ENCODE measurements at regions not wholly inside any gene's neighbourhood (a gene's known extent, or its start where the extent isn't known, plus 50 kb on each side); places are given as distances from the start of the nearest gene placed in this dataset.

- Histone ChIP-seq H3K9me3 (replicated peaks; ENCODE audit: control insufficient read depth, insufficient read depth, low read length) (no peaks in the 10 kb centered on the region), H3K27ac (ENCODE audit: control insufficient read depth, insufficient read depth) (no peak overlapping the region), H4K20me1 (ENCODE audit: control insufficient read depth, insufficient read depth) (no peaks in the 10 kb centered on the region), H3K4me2 (ENCODE audit: control insufficient read depth, insufficient read depth) (no peak overlapping the region), H3K36me3 (ENCODE audit: control insufficient read depth in 2 of 2, insufficient read depth in 2 of 2, low read length in 1 of 2) (no peaks in the 10 kb centered on the region), H3K27me3 (replicated peaks in 1 of 2; ENCODE audit: control insufficient read depth in 2 of 2, insufficient read depth in 2 of 2, low read length in 1 of 2) (no peaks in the 10 kb centered on the region), H3K79me2 (ENCODE audit: control insufficient read depth, insufficient read depth, low read length) (no peaks in the 10 kb centered on the region), H3K4me1 (ENCODE audit: control insufficient read depth, insufficient read depth, low read length) (no peaks in the 10 kb centered on the region), H3K9ac (ENCODE audit: control insufficient read depth, insufficient read depth, low read length) (no peak overlapping the region), H3K4me3 (no peak overlapping the region), H2AFZ (ENCODE audit: control insufficient read depth, low read depth, low read length) (no peak overlapping the region)
- ChIA-PET CTCF (no interaction called here), POLR2A (no interaction called here), SMC1A (ENCODE audit: uncharacterized antibody, unreplicated experiment) (interaction anchor here (0.6 kb wide), 1 partner anchor 344 kb away, joined by 3 read pairs; no protein-coding TSS in a partner anchor), RAD21 (ENCODE audit: unreplicated experiment) (no interaction called here)
- in situ Hi-C loops (cut with MboI), result no loop called here
- no TSS peak for BruUV-seq (replicated peaks)
- intact Hi-C loops (cut with micrococcal nuclease; ENCODE audit: unreplicated experiment), result no loop called here
- WGBS (ENCODE audit: insufficient coverage, insufficient replicate concordance, low lambda C conversion rate, missing lambda C conversion rate), result 0% methylated on average over 2 of the region's 2 CpGs
- ATAC-seq, result no peak
- no peak for DNase-seq (ENCODE audit: low read depth, low spot score)
- TF ChIP-seq SMC3 (IDR thresholded peaks at IDR 0.05; ENCODE audit: borderline replicate concordance, low read length) (no peak), CHD2 (IDR thresholded peaks at IDR 0.05; ENCODE audit: borderline replicate concordance, low read depth, low read length) (no peak), ZBED1 (IDR thresholded peaks at IDR 0.05; ENCODE audit: borderline replicate concordance) (no peak), ZBTB40 (IDR thresholded peaks at IDR 0.05; ENCODE audit: borderline replicate concordance) (no peak), MXI1 (IDR thresholded peaks at IDR 0.05; ENCODE audit: low read depth, low read length) (no peak), NRF1 (conservative IDR thresholded peaks at IDR 0.05; ENCODE audit: low read depth, low read length) (no peak)
- no peak for FAIRE-seq
Measured at GRCh38 chr7:46421441-46422230, 500.6 kb upstream of the IGFBP3 start.
